ENCODE measurements at regions not wholly inside any gene's neighbourhood (a gene's known extent, or its start where the extent isn't known, plus 50 kb on each side); places are given as distances from the start of the nearest gene placed in this dataset.

GRCh38 chr7:46764100-46764936 is 817.6 kb downstream of the TNS3 start:
- TF ChIP-seq, protein P1, sequence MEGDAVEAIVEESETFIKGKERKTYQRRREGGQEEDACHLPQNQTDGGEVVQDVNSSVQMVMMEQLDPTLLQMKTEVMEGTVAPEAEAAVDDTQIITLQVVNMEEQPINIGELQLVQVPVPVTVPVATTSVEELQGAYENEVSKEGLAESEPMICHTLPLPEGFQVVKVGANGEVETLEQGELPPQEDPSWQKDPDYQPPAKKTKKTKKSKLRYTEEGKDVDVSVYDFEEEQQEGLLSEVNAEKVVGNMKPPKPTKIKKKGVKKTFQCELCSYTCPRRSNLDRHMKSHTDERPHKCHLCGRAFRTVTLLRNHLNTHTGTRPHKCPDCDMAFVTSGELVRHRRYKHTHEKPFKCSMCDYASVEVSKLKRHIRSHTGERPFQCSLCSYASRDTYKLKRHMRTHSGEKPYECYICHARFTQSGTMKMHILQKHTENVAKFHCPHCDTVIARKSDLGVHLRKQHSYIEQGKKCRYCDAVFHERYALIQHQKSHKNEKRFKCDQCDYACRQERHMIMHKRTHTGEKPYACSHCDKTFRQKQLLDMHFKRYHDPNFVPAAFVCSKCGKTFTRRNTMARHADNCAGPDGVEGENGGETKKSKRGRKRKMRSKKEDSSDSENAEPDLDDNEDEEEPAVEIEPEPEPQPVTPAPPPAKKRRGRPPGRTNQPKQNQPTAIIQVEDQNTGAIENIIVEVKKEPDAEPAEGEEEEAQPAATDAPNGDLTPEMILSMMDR (IDR thresholded peaks at IDR 0.05) = no peak
- TF ChIP-seq POLR2A (IDR thresholded peaks at IDR 0.05) = no peak
